Stomach (tissue), 4 donors: ENCODE measurements at regions not wholly inside any gene's neighbourhood (a gene's known extent, or its start where the extent isn't known, plus 50 kb on each side); places are given as distances from the start of the nearest gene placed in this dataset.

Experiments used
- EP300 ChIP-seq: sonication (generic); formaldehyde crosslinking; IDR thresholded peaks from one replicate; pipeline ENCODE4 v1.6.1; 2017; ENCODE audit warnings: antibody characterized with exemption
- POLR2AphosphoS5 ChIP-seq, 3 donors: sonication (generic); formaldehyde crosslinking; IDR thresholded peaks; one replicate each; pipeline ENCODE4 v1.6.1; 2016; ENCODE audit warnings: antibody characterized with exemption in 3 of 3

DNA sequence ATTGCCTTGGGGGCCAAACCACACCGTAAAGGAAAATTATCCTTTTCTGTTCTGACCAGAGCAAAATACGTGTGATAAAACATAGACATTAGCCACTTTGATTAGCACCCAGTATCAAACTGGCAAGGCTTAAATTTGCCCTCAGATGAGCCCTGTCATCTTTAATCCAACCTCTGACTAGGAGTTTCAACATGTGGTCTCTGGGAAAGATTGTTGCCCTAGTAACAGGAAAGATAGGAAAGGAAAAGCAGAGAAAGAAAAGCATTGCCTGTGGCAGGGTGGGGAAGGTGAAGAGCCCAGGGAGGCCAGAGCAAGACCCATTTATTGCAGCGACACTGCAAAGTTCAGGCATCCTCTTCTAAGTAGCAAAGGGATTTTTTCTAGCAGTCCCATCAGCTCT is 181.5 kb upstream of the SCN7A start:
- TF ChIP-seq EP300 (no peak), POLR2AphosphoS5 (IDR thresholded peaks at IDR 0.05) (no peak)
